Myocyte (in vitro differentiated cells): ENCODE measurements at regions not wholly inside any gene's neighbourhood (a gene's known extent, or its start where the extent isn't known, plus 50 kb on each side); places are given as distances from the start of the nearest gene placed in this dataset.

Experiments
- DNase-seq: peaks from one replicate; pipeline ENCODE4 v3.0.0-alpha.2; 2012; ENCODE audit warnings: low read depth

- no peak for DNase-seq
Observed at GRCh38 chr9:16025627-16026026, 472.8 kb downstream of the CCDC171 start.

DNA sequence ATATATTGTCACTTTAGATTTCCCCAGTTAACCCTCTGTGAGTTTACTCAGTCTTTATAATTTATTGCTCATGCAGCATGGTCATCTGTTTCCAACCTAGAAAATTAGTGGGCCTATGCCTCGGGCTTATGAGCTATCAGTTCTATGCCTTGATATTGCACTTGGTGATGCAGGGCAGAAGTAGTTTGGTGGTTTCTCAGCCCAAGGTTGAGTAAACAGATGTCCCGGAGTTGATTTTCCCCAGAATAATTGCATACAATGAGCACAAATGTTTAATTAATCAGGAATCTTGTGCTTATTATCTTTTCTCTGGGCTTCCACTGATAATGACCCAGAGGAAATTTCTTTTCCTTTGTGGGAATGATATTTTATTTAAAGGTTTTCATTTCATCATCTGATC is 474.0 kb downstream of the CCDC171 start:
- no peak for DNase-seq

DNA sequence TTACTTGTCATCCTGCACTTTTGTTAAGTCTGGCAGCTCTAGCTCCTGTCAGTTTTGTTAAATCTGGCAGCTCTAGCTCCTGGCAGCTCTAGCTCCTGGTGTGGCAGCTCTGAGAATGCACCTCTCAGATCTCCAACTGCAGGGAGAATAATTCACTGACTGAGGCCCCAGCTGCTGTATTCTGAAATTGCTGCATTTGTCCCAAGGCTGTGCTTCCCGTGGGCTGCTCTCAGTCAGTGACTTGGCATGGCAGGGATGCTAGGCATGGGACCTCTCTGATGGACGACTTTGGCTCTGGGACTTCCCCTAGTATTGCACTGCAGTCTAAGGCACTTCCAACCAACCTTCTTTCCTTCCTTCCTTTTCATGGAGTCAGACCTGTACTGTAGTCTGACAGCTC is 475.7 kb downstream of the CCDC171 start:
- peak; percentile 67 for DNase-seq

DNA sequence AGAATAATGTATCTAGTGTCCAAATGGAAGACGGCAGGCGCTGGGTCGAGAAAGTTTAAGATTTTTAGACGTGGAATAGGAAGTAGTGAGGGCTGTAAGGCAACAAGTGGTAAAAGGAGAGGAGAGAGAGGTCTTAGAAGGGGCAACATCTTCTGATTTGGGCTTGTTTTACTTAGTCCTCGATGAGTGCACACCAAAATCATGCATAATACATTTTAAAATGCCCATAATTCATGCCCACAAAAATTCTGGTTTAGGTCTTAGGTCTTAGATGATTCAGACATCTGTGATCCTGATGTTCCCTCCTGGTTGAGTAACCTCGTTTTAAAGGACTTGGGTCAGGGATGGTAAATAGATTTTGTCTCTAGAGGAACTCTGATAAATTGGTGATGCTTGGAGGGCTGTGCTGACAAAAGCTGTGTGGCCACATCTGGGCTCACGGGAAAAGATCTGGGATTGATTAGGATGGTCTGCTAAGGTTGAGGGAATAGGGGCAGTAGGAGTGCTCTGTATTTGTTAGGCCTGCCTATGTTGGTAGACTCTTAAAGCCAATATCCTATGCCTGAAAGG is 476.3 kb downstream of the CCDC171 start:
- no peak for DNase-seq

DNA sequence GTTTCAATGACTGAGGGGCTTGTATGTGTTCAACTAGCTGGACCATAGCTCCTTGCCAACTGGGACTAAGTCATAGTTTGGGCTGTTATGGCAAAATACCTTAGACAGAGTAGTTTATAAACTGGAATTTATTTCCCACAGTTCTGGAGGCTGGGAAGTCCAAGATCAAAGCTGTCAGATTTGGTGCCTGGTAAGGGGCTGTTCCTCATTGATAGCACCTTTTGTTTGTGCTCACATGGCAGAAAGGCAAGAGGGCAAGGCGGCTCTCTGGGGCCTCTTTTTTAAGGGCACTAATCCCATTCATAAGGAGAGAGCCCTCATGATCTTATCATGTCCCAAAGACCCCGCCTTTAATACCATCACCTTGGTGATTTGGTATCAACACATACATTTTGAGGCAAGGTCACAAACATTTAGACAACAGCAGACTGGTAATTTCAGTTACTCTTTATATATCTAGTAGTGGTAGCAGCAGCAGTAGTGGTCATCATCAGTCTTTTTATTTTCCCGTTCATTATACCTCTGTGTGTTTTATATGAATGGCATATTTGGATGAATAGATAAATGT is 477.0 kb downstream of the CCDC171 start:
- no peak for DNase-seq

- DNase-seq, result peak; percentile 98
Observed at GRCh38 chr9:16030528-16031185, 477.8 kb downstream of the CCDC171 start.

GRCh38 chr9:16031486-16031885 is 478.6 kb downstream of the CCDC171 start:
- peak; percentile 36 for DNase-seq

DNA sequence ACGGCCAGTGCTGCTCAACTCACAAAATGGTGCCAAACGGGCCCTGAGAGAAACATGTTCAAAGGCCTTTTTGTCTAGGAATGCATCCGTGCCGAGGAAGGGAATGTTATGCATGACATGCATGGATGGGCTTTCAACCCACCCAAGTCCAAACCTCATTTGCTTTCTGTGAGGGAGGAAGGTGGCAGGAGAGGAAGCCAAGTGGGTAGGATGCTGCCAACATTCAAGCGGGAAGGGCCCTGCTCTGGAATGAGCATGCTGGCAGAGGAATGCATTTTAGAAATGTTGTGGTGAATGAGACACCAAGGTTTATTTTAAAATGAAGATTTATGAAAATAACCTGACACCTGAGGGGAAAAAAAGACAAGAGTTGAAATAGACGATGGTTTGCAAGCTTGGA is 479.1 kb downstream of the CCDC171 start:
- peak; percentile 88 for DNase-seq

- DNase-seq, result peak; percentile 94
Observed at GRCh38 chr9:16032799-16033198, 480.0 kb downstream of the CCDC171 start.

DNA sequence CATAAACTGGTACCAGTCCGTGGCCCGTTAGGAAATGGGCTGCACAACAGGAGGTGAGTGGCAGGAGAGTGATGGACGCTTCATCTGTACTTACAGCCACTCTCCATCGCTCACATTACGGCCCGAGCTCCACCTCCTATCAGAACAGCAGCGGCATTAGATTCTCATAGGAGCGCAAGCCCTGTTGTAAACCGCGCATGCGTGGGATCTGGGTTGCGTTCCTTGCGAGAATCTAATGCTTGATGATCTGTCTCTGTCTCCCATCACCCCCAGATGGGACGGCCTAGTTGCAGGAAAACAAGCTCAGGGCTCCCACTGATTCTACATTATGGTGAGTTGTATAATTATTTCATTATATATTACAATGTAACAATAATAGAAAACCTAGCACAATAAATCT is 480.4 kb downstream of the CCDC171 start:
- DNase-seq, result no peak

DNA sequence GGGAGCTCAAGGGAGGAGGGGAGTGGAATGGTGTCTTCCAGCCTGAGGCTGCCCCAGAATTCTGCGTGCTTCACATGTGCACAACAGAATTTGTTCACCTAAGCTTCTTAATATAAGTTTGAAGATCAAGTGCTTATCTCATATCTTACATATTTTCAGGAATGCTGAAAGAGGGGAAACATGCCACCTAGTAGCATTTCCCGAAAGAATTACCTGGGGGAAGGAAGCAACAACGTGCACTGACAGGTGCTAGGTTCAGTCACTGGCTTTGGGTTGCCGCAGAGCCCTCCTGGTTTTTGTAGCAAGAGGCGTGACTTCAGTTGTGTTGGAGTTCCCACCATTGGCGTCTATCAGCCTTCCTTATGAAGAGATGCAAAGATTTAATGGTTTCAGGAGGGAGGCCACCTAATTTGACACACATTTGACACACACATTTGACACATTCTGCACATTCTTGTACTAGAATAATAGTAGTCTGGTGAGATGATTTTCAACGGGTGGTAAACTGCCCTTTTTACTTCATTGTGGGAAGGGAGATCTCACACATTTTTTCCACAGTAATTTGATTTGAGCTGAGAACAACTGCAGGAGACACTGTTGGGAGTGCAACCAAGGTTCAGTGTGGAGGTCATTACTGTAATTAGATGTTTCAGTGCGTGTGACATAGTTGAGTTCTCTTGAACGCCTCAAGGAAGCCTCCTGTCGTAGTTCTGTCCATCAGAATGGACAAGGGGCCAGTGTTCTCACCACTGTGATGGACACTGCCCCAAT is 481.3 kb downstream of the CCDC171 start:
- DNase-seq, result no peak

DNA sequence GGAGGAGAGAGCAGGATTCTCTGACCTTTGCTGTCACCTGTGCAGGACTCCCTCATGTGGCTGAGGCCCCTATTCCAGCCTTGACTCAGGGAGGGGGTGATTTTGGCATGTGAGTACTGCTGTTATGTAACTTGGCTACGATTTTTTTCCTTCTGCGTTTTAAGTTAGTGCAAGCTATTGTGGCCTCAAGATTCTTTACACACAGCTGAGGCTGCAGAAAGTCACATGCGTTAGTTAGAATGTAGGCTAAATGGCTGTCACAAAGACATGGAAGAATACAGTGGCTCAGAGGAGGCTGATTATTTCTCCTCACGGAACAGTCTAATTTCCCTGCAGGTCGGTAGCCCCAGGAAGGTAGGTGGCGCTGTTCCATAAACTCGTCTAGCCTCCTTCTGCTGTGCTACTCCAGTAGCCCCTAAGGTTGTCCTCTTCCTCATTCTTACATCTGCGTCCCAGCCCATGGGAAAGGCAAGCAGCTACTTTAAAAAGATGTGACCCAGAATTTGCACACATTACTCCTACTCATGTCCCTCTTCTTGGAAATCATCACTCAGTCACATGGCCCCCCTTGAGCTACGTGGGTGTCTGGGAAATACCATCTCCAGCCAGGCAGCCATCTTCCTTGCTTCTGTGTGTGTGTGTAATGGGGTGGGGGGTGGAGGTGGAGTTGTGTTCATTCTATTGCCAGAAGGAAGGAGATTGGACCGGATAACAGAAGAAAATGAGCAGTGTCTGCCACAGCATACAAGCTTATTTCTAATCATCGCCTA is 486.6 kb downstream of the CCDC171 start:
- DNase-seq, result no peak

GRCh38 chr9:16039988-16040761 is 487.3 kb downstream of the CCDC171 start:
- DNase-seq, result no peak

DNA sequence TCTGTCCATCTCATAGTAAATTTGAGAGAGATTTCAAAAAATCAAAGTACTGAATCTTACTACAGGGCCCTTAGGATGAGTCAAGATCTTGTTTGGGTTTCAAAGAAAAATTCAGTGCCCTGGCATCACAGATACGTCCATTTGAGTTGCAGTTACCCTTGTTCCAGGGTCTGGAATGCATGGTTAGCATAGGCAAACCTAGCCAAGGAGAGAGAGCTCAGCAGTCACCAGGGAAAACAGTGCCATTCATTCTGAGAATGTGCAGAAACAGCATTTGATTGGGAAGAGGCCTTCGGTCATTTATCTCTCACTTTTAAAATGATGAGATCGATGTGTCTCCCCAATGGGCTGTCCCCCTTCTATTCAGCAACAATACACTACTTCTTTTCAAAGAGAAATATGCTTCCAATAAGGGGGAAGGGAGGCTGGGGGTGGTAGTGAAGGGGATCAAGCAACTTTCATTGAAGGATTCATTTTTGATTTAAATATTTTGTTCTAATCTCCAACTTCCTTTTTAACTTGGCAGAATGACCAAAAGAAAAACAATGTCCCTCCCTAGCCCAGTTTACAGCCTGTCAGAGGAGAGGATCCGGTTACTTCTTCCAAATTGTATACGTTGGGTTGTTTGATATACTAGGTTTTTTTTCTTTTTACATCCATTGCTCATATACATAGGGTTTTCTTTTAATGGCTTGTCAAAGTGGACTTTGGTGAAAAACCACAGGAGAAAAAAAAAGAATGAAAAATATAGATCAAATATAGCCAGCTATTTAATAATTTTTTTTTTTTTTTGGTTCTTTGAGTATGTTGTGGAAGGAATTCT is 491.1 kb downstream of the CCDC171 start:
- no peak for DNase-seq

DNA sequence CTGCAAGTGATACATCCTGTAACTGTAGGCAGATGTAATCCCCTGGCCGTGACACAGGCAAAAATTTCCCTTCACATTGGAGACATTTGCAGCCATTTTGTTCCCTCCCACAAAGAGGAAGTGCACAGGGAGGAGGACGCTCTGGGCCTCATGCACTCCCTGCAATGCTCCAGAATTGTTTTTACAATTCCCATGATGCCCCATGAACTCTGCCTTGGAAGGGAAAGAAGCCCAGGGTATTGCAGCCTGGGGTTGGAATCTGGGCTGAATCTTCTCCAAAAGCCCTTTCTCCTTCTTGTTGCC is 491.7 kb downstream of the CCDC171 start:
- DNase-seq, result no peak

DNA sequence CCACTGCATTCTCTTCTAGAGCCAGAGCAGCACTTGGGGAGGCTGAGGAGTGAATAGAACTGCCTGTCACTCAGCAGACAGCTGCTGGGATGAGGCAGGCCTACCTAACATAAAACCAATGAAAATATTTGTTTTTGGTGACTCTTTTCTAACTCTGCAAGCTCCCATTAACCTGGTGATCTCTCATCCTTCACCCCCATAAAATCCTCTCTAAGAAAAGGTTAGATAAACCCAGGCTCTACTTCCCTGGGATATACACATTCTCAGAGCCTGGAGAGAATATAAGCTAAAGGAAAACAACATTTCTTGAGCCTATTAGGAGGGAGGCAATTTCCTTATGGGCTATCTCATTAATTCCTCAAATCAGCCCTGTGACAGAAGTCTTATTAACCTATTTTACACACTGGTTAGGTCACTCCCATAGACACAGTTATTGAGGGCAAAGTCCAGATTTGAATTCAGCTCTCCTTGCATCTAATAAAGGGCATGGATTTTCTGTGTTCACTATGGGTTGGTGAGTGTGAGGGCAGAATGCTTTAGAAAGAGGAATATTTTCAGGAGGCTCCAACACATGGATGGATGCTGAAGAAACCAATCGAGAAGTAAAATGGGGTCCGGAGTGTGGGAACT is 492.9 kb downstream of the CCDC171 start:
- DNase-seq, result no peak

- DNase-seq, result no peak
Observed at GRCh38 chr9:16046713-16047112, 493.9 kb downstream of the CCDC171 start.

- DNase-seq, result no peak
Observed at GRCh38 chr9:16048129-16048528, 495.3 kb downstream of the CCDC171 start.

- no peak for DNase-seq
Observed at GRCh38 chr9:16052146-16052545, 499.3 kb downstream of the CCDC171 start.
